ENCODE measurements at regions not wholly inside any gene's neighbourhood (a gene's known extent, or its start where the extent isn't known, plus 50 kb on each side); places are given as distances from the start of the nearest gene placed in this dataset.

- no peaks in the 10 kb centered on the region for H3K79me2 ChIP-seq (ENCODE audit: insufficient read depth, low read length)
- intact Hi-C loops (cut with micrococcal nuclease): no loop called here
- no peaks in the 10 kb centered on the region for H3K27me3 ChIP-seq (ENCODE audit: insufficient read depth, low read length)
- H3K27ac ChIP-seq (ENCODE audit: low read depth, low read length): no peak overlapping the region
- DNase-seq (ENCODE audit: low read depth, low spot score): no peak
- 0 out of 2 replicates have a peak, but pooled peaks cover 4% of the 10 kb centered on the region for H3K9me2 ChIP-seq (ENCODE audit: insufficient read depth)
- H3K9me3 ChIP-seq (ENCODE audit: control insufficient read depth in 1 of 2, insufficient read depth in 1 of 2, low read depth in 1 of 2, low read length in 2 of 2): no peaks in the 10 kb centered on the region
- no peaks in the 10 kb centered on the region for H3K4me1 ChIP-seq (ENCODE audit: control insufficient read depth in 1 of 2, insufficient read depth in 2 of 2, low read length in 2 of 2)
- H3K36me3 ChIP-seq (ENCODE audit: control insufficient read depth in 1 of 2, insufficient read depth in 2 of 2, low read length in 2 of 2): no peaks in the 10 kb centered on the region
- ATAC-seq: no peak
- ChIA-PET CTCF (no interaction called here), POLR2A (no interaction called here), RAD21 (ENCODE audit: low non-redundant PET in 1 of 2, low total read pairs in 2 of 2, uncharacterized antibody in 2 of 2, unreplicated experiment in 2 of 2) (no interaction called here)
- H3K9ac ChIP-seq (ENCODE audit: low read length): no peak overlapping the region
- no peak overlapping the region for H3K4me3 ChIP-seq (replicated peaks in 1 of 2; ENCODE audit: low read depth in 1 of 2, low read length in 2 of 2)
- no peaks in the 10 kb centered on the region for H4K20me1 ChIP-seq (ENCODE audit: insufficient read depth)
- TF ChIP-seq POLR2AphosphoS5 (IDR thresholded peaks at IDR 0.05; ENCODE audit: low read depth, low read length) (no peak), POLR2A (IDR thresholded peaks at IDR 0.05; ENCODE audit: borderline replicate concordance, extremely low read depth, insufficient read depth, insufficient read length) (no peak), ATF3 (IDR thresholded peaks at IDR 0.05) (no peak), SRF (IDR thresholded peaks at IDR 0.05; ENCODE audit: low read depth) (no peak)
- no TSS peak for BruUV-seq (replicated peaks)
- H3K4me2 ChIP-seq (ENCODE audit: low read length): no peak overlapping the region
- no peak overlapping the region for H2AFZ ChIP-seq (ENCODE audit: low read depth, low read length, poor library complexity, severe bottlenecking)
These were observed 1129.1 kb upstream of the ZEB2 start for GRCh38 chr2:145649061-145649460.

- ChIA-PET RAD21 (ENCODE audit: low non-redundant PET in 1 of 2, low total read pairs in 2 of 2, uncharacterized antibody in 2 of 2, unreplicated experiment in 2 of 2) (no interaction called here), CTCF (no interaction called here), POLR2A (no interaction called here)
- no peaks in the 10 kb centered on the region for H3K79me2 ChIP-seq (ENCODE audit: insufficient read depth, low read length)
- no TSS peak for BruUV-seq (replicated peaks)
- H3K4me2 ChIP-seq (ENCODE audit: low read length): no peak overlapping the region
- intact Hi-C loops (cut with micrococcal nuclease): no loop called here
- ATAC-seq (no peak), DNase-seq (ENCODE audit: low read depth, low spot score) (no peak)
- H3K4me1 ChIP-seq (ENCODE audit: control insufficient read depth in 1 of 2, insufficient read depth in 2 of 2, low read length in 2 of 2): no peaks in the 10 kb centered on the region
- TF ChIP-seq CEBPB (IDR thresholded peaks at IDR 0.05; ENCODE audit: low read depth) (no peak), SIN3A (IDR thresholded peaks at IDR 0.05; ENCODE audit: low read depth) (no peak), ZNF274 (IDR thresholded peaks at IDR 0.05; ENCODE audit: low read depth, low read length) (no peak), YY1 (IDR thresholded peaks at IDR 0.05; ENCODE audit: extremely low read depth, insufficient replicate concordance, low read depth, low read length) (no peak)
- no peak overlapping the region for H3K27ac ChIP-seq (ENCODE audit: low read depth, low read length)
- H3K9ac ChIP-seq (ENCODE audit: low read length): no peak overlapping the region
- H3K9me3 ChIP-seq (ENCODE audit: control insufficient read depth in 1 of 2, insufficient read depth in 1 of 2, low read depth in 1 of 2, low read length in 2 of 2): no peaks in the 10 kb centered on the region
- no peaks in the 10 kb centered on the region for H3K36me3 ChIP-seq (ENCODE audit: control insufficient read depth in 1 of 2, insufficient read depth in 2 of 2, low read length in 2 of 2)
- H3K9me2 ChIP-seq (ENCODE audit: insufficient read depth): 0 out of 2 replicates have a peak, but pooled peaks cover 4% of the 10 kb centered on the region
- no peaks in the 10 kb centered on the region for H4K20me1 ChIP-seq (ENCODE audit: insufficient read depth)
- no peak overlapping the region for H3K4me3 ChIP-seq (replicated peaks in 1 of 2; ENCODE audit: low read depth in 1 of 2, low read length in 2 of 2)
- H3K27me3 ChIP-seq (ENCODE audit: insufficient read depth, low read length): no peaks in the 10 kb centered on the region
- no peak overlapping the region for H2AFZ ChIP-seq (ENCODE audit: low read depth, low read length, poor library complexity, severe bottlenecking)
These were observed 1124.9 kb upstream of the ZEB2 start for GRCh38 chr2:145644820-145645302.
